T-helper 2 cell (primary cell): ENCODE measurements at regions not wholly inside any gene's neighbourhood (a gene's known extent, or its start where the extent isn't known, plus 50 kb on each side); places are given as distances from the start of the nearest gene placed in this dataset.

ENCODE experiments used
- DNase-seq, 5 experiments: peaks; one replicate each; pipeline versions ENCODE4 v3.0.0 to v3.0.0-alpha.2; 2012 to 2022

- no peak for DNase-seq
Measured at GRCh38 chr18:22570492-22570891, 152.8 kb upstream of the CTAGE1 start.

GRCh38 chr18:22572341-22572740 is 154.6 kb upstream of the CTAGE1 start:
- DNase-seq, result no peak

- no peak for DNase-seq
Measured at GRCh38 chr18:22579271-22579670, 161.6 kb upstream of the CTAGE1 start.

- DNase-seq, result no peak
Measured at GRCh38 chr18:22585333-22585732, 167.6 kb upstream of the CTAGE1 start.

GRCh38 chr18:22585821-22586220 is 168.1 kb upstream of the CTAGE1 start:
- DNase-seq, result no peak

- no peak for DNase-seq
Measured at GRCh38 chr18:22591222-22591621, 173.5 kb upstream of the CTAGE1 start.

GRCh38 chr18:22594155-22594690 is 176.5 kb upstream of the CTAGE1 start:
- DNase-seq, result no peak

- DNase-seq, result no peak
Measured at GRCh38 chr18:22601481-22601880, 183.8 kb upstream of the CTAGE1 start.

- DNase-seq, result peak in 1 of 5 experiments; percentile 6
Measured at GRCh38 chr18:22602456-22602855, 184.7 kb upstream of the CTAGE1 start.

GRCh38 chr18:22603902-22604301 is 186.2 kb upstream of the CTAGE1 start:
- DNase-seq, result no peak

GRCh38 chr18:22604390-22604985 is 186.8 kb upstream of the CTAGE1 start:
- no peak for DNase-seq

GRCh38 chr18:22604986-22605421 is 187.3 kb upstream of the CTAGE1 start:
- no peak for DNase-seq

GRCh38 chr18:22605736-22606135 is 188.0 kb upstream of the CTAGE1 start:
- no peak for DNase-seq

- no peak for DNase-seq
Measured at GRCh38 chr18:22606563-22607283, 189.0 kb upstream of the CTAGE1 start.

GRCh38 chr18:22607284-22607635 is 189.5 kb upstream of the CTAGE1 start:
- DNase-seq, result no peak

GRCh38 chr18:22608847-22609246 is 191.1 kb upstream of the CTAGE1 start:
- DNase-seq, result no peak

GRCh38 chr18:22609642-22610041 is 191.9 kb upstream of the CTAGE1 start:
- no peak for DNase-seq

GRCh38 chr18:22613058-22613690 is 195.5 kb upstream of the CTAGE1 start:
- no peak for DNase-seq

GRCh38 chr18:22613788-22614187 is 196.1 kb upstream of the CTAGE1 start:
- DNase-seq, result no peak

- no peak for DNase-seq
Measured at GRCh38 chr18:22623513-22623912, 205.8 kb upstream of the CTAGE1 start.

GRCh38 chr18:22624176-22624575 is 206.5 kb upstream of the CTAGE1 start:
- DNase-seq, result no peak

- no peak for DNase-seq
Measured at GRCh38 chr18:22625406-22625805, 207.7 kb upstream of the CTAGE1 start.

- no peak for DNase-seq
Measured at GRCh38 chr18:22626771-22627170, 209.1 kb upstream of the CTAGE1 start.

- no peak for DNase-seq
Measured at GRCh38 chr18:22627506-22627905, 209.8 kb upstream of the CTAGE1 start.
